HCT116 (cell line): ENCODE measurements at regions not wholly inside any gene's neighbourhood (a gene's known extent, or its start where the extent isn't known, plus 50 kb on each side); places are given as distances from the start of the nearest gene placed in this dataset.

ENCODE experiments used
- ATAC-seq: fragments of 200-7000 bp; cut with Tn5 transposase; 2 replicates; pipeline ENCODE4 v1.9.1; 2020; ENCODE audit warnings: mild to moderate bottlenecking, moderate library complexity
- BruUV-seq: library from RNA; stranded (reverse); fragments of 400-500 nt; replicated peaks from 2 replicates; lab custom pipeline; 2021; lab: Mats Ljungman, UMichigan
- CTCF ChIA-PET: fragments of 300-600 bp; sonication (Branson Sonifier 250); formaldehyde crosslinking; loops from one replicate; lab custom pipeline; 2021; ENCODE audit warnings: antibody characterized with exemption; lab: Charles Lee
- POLR2A ChIA-PET: fragments of 300-600, 350-600 bp; sonication (Branson Sonifier 250); formaldehyde crosslinking; loops from one replicate; lab custom pipeline; 2021; ENCODE audit warnings: antibody characterized with exemption; lab: Charles Lee
- RAD21 ChIA-PET, 2 experiments: fragments of 300-600 bp; sonication (Branson Sonifier 250); formaldehyde crosslinking; loops; one replicate each; lab custom pipeline; 2023; ENCODE audit warnings: low total read pairs in 2 of 2; ENCODE audit not compliant: uncharacterized antibody in 2 of 2, unreplicated experiment in 2 of 2, low non-redundant PET in 1 of 2; lab: Charles Lee
- DNase-seq: peaks from one replicate; pipeline ENCODE4 v3.0.0-alpha.2; 2010; ENCODE audit warnings: low read depth, low spot score
- H2AFZ ChIP-seq: fragments of 200-600 bp; shearing (Covaris generic), sonication (generic); 2 replicates; pipeline ENCODE4 v1.6.1; 2017; ENCODE audit warnings: low read depth, mixed run types, mixed read lengths, antibody characterized with exemption, low read length; ENCODE audit not compliant: poor library complexity, severe bottlenecking
- H3K27ac ChIP-seq: 2 replicates; pipeline ENCODE4 v1.5.1; 2012; ENCODE audit warnings: low read depth, low read length
- H3K27me3 ChIP-seq: fragments of 200-600 bp; sonication (generic); 2 replicates; pipeline ENCODE4 v1.6.1; 2016; ENCODE audit warnings: mixed run types, low read length, mixed read lengths; ENCODE audit not compliant: insufficient read depth
- H3K36me3 ChIP-seq, 2 experiments: fragments of 200-500 bp in 1 of 2; fragments of 200-600 bp in 1 of 2; sonication (Bioruptor generic) in 1 of 2; sonication (generic) in 1 of 2; 2 replicates each; pipeline versions ENCODE4 v1.5.1 to v1.6.1; 2014 to 2016; ENCODE audit warnings: low read length in 2 of 2, inconsistent platforms in 1 of 2, mixed read lengths in 1 of 2, mixed run types in 1 of 2; ENCODE audit not compliant: insufficient read depth in 2 of 2, control insufficient read depth in 1 of 2
- H3K4me1 ChIP-seq, 2 experiments: fragments of 200-600 bp in 1 of 2; sonication (generic) in 1 of 2; 2 replicates each; pipeline versions ENCODE4 v1.5.1 to v1.6.1; 2012 to 2017; ENCODE audit warnings: low read length in 2 of 2, inconsistent platforms in 1 of 2, mild to moderate bottlenecking in 1 of 2, mixed read lengths in 1 of 2, mixed run types in 1 of 2, moderate library complexity in 1 of 2; ENCODE audit not compliant: insufficient read depth in 2 of 2, control insufficient read depth in 1 of 2
- H3K4me2 ChIP-seq: fragments of 200-600 bp; sonication (generic); 2 replicates; pipeline ENCODE4 v1.6.1; 2017; ENCODE audit warnings: mixed run types, low read length, mixed read lengths
- H3K4me3 ChIP-seq, 2 experiments: fragments of 200-600 bp in 1 of 2; sonication (generic) in 1 of 2; replicated peaks in 1 of 2; 2 replicates each; pipeline ENCODE4 v1.5.1; 2011 to 2016; ENCODE audit warnings: low read length in 2 of 2, control low read depth in 1 of 2, low read depth in 1 of 2, mild to moderate bottlenecking in 1 of 2, mixed read lengths in 1 of 2, mixed run types in 1 of 2
- H3K79me2 ChIP-seq: fragments of 200-600 bp; sonication (generic); 2 replicates; pipeline ENCODE4 v1.6.1; 2017; ENCODE audit warnings: mild to moderate bottlenecking, mixed run types, low read length, moderate library complexity, mixed read lengths; ENCODE audit not compliant: insufficient read depth
- H3K9ac ChIP-seq: fragments of 200-600 bp; sonication (generic); 2 replicates; pipeline ENCODE4 v1.6.1; 2016; ENCODE audit warnings: low read length, mixed read lengths
- H3K9me2 ChIP-seq: fragments of 200-600 bp; sonication (generic), shearing (Covaris generic); 2 replicates; pipeline ENCODE4 v1.6.1; 2017; ENCODE audit warnings: mixed run types, mild to moderate bottlenecking, moderate library complexity; ENCODE audit not compliant: insufficient read depth
- H3K9me3 ChIP-seq, 2 experiments: fragments of 200-500 bp in 1 of 2; fragments of 200-600 bp in 1 of 2; sonication (Bioruptor generic) in 1 of 2; sonication (generic) in 1 of 2; 2 replicates each; pipeline ENCODE4 v1.6.1; 2014 to 2017; ENCODE audit warnings: low read length in 2 of 2, mixed read lengths in 2 of 2, inconsistent platforms in 1 of 2, low read depth in 1 of 2, mild to moderate bottlenecking in 1 of 2, mixed run types in 1 of 2, moderate library complexity in 1 of 2; ENCODE audit not compliant: control insufficient read depth in 1 of 2, insufficient read depth in 1 of 2
- H4K20me1 ChIP-seq: fragments of 200-600 bp; sonication (generic), shearing (Covaris generic); 2 replicates; pipeline ENCODE4 v1.6.1; 2017; ENCODE audit warnings: mixed run types, mild to moderate bottlenecking, moderate library complexity; ENCODE audit not compliant: insufficient read depth
- CTCF ChIP-seq, 3 experiments: fragments of 200-600 bp in 1 of 3; sonication (generic) in 1 of 3; IDR thresholded peaks in 2 of 3; conservative IDR thresholded peaks in 1 of 3; 2 replicates each; pipeline ENCODE4 v1.5.1; 2012 to 2017; ENCODE audit warnings: low read depth in 2 of 3, low read length in 2 of 3, antibody characterized with exemption in 1 of 3, borderline replicate concordance in 1 of 3, control low read depth in 1 of 3, mild to moderate bottlenecking in 1 of 3, mixed read lengths in 1 of 3, mixed run types in 1 of 3, moderate library complexity in 1 of 3; ENCODE audit not compliant: insufficient read depth in 1 of 3
- EGR1 ChIP-seq: IDR thresholded peaks from 2 replicates; pipeline ENCODE4 v1.6.1; 2012; ENCODE audit warnings: low read depth
- FOSL1 ChIP-seq: IDR thresholded peaks from 2 replicates; pipeline ENCODE4 v1.6.1; 2012; ENCODE audit warnings: low read depth
- POLR2A ChIP-seq: IDR thresholded peaks from 2 replicates; pipeline ENCODE4 v1.7.0; 2011; ENCODE audit warnings: borderline replicate concordance; ENCODE audit not compliant: insufficient read depth, insufficient read length; ENCODE audit errors: extremely low read depth
- RAD21 ChIP-seq: IDR thresholded peaks from 2 replicates; pipeline ENCODE4 v1.6.1; 2012; ENCODE audit warnings: low read depth, mild to moderate bottlenecking
- SIN3A ChIP-seq: IDR thresholded peaks from 2 replicates; pipeline ENCODE4 v1.6.1; 2012; ENCODE audit warnings: low read depth
- TCF7L2 ChIP-seq: IDR thresholded peaks from 2 replicates; pipeline ENCODE4 v1.7.0; 2011; ENCODE audit warnings: borderline replicate concordance, inconsistent platforms; ENCODE audit not compliant: insufficient read depth, insufficient read length; ENCODE audit errors: extremely low read depth
- YY1 ChIP-seq: IDR thresholded peaks from 2 replicates; pipeline ENCODE4 v1.6.1; 2011; ENCODE audit warnings: low read length, low read depth, moderate library complexity, mild to moderate bottlenecking; ENCODE audit not compliant: insufficient replicate concordance; ENCODE audit errors: extremely low read depth
- ZBTB33 ChIP-seq: IDR thresholded peaks from 2 replicates; pipeline ENCODE4 v1.6.1; 2011; ENCODE audit warnings: mild to moderate bottlenecking, low read length, moderate library complexity; ENCODE audit not compliant: insufficient replicate concordance; ENCODE audit errors: extremely low read depth
- ZFX ChIP-seq: fragments of 450-650 bp; IDR thresholded peaks from 2 replicates; pipeline ENCODE4 v1.6.1; 2017
- intact Hi-C: fragments of 100-400 bp; cut with micrococcal nuclease; formaldehyde crosslinking; loops from 2 replicates; pipeline ENCODE4 v1.10.0; 2022

- Histone ChIP-seq H3K9me2 (no peaks in the 10 kb centered on the region), H3K4me1 (no peaks in the 10 kb centered on the region), H3K79me2 (no peaks in the 10 kb centered on the region), H3K27me3 (peaks cover 27% of the 10 kb centered on the region; the same call in 1 of the 2 replicates), H3K4me2 (no peak overlapping the region), H4K20me1 (no peaks in the 10 kb centered on the region), H2AFZ (no peak overlapping the region), H3K27ac (no peak overlapping the region), H3K9me3 (no peaks in the 10 kb centered on the region), H3K4me3 (no peak overlapping the region), H3K36me3 (no peaks in the 10 kb centered on the region), H3K9ac (no peak overlapping the region)
- RAD21 ChIA-PET = no interaction called here
- intact Hi-C loops = no loop called here
- POLR2A ChIA-PET = no interaction called here
- DNase-seq = no peak
- no TSS peak for BruUV-seq
- TF ChIP-seq EGR1 = no peak
- CTCF ChIA-PET = no interaction called here
- no peak for ATAC-seq
These were observed 84.2 kb upstream of the PCDH8 start for GRCh38 chr13:52932649-52933048.

GRCh38 chr13:52931539-52932431 is 83.3 kb upstream of the PCDH8 start:
- ChIA-PET RAD21 (no interaction called here), POLR2A (no interaction called here), CTCF (no interaction called here)
- H3K27ac ChIP-seq = no peak overlapping the region
- DNase-seq (no peak), ATAC-seq (no peak)
- intact Hi-C loops = no loop called here
- H3K4me1 ChIP-seq = no peaks in the 10 kb centered on the region
- H3K79me2 ChIP-seq = no peaks in the 10 kb centered on the region
- no peaks in the 10 kb centered on the region for H3K36me3 ChIP-seq
- BruUV-seq = no TSS peak
- H3K27me3 ChIP-seq = peaks cover 21% of the 10 kb centered on the region; the same call in 1 of the 2 replicates
- no peak overlapping the region for H3K9ac ChIP-seq
- H3K9me2 ChIP-seq = no peaks in the 10 kb centered on the region
- H3K4me3 ChIP-seq = no peak overlapping the region
- H3K4me2 ChIP-seq = no peak overlapping the region
- H2AFZ ChIP-seq = no peak overlapping the region
- no peaks in the 10 kb centered on the region for H4K20me1 ChIP-seq
- H3K9me3 ChIP-seq = no peaks in the 10 kb centered on the region
- no peak for TF ChIP-seq SIN3A
- TF ChIP-seq RAD21 = no peak
- no peak for TF ChIP-seq ZBTB33
- TF ChIP-seq FOSL1 = no peak
- TF ChIP-seq TCF7L2 = no peak
- TF ChIP-seq YY1 = no peak
- TF ChIP-seq ZFX = no peak
- TF ChIP-seq POLR2A = no peak
- no peak for TF ChIP-seq CTCF (IDR thresholded peaks at IDR 0.05 in 2 of 3, conservative IDR thresholded peaks at IDR 0.05 in 1 of 3; ENCODE audit: borderline replicate concordance in 1 of 3, insufficient read depth in 1 of 3, low read depth in 2 of 3, low read length in 2 of 3)
